WTC11 (cell line): ENCODE measurements at regions not wholly inside any gene's neighbourhood (a gene's known extent, or its start where the extent isn't known, plus 50 kb on each side); places are given as distances from the start of the nearest gene placed in this dataset.

Experiments used
- ATAC-seq: fragments of 200-7000 bp; cut with Tn5 transposase; 2 replicates; pipeline ENCODE4 v1.10.0; 2021; ENCODE audit warnings: mild to moderate bottlenecking, moderate library complexity
- CTCF ChIA-PET: fragments of 300-600 bp; sonication (Branson Sonifier 250); formaldehyde crosslinking; loops from one replicate; lab custom pipeline; 2021; ENCODE audit warnings: antibody characterized with exemption; lab: Charles Lee
- POLR2A ChIA-PET: fragments of 350-600 bp; sonication (Branson Sonifier 250); formaldehyde crosslinking; loops from one replicate; lab custom pipeline; 2021; ENCODE audit warnings: antibody characterized with exemption; lab: Charles Lee
- DNase-seq: peaks from one replicate; pipeline ENCODE4 v3.0.0; 2021; ENCODE audit warnings: low spot score
- H3K27ac Mint-ChIP-seq: 2 replicates; pipeline ENCODE4 v1.8.0; 2021; ENCODE audit warnings: mixed read lengths
- H3K27me3 Mint-ChIP-seq: 2 replicates; pipeline ENCODE4 v1.8.0; 2021; ENCODE audit warnings: low read depth, mild to moderate bottlenecking, moderate library complexity, mixed read lengths
- H3K36me3 Mint-ChIP-seq: 2 replicates; pipeline ENCODE4 v1.8.0; 2021; ENCODE audit warnings: mixed read lengths
- H3K4me1 Mint-ChIP-seq: 2 replicates; pipeline ENCODE4 v1.8.0; 2022; ENCODE audit warnings: mixed read lengths
- H3K4me3 Mint-ChIP-seq: 2 replicates; pipeline ENCODE4 v1.8.0; 2021; ENCODE audit warnings: mild to moderate bottlenecking, moderate library complexity, mixed read lengths
- H3K9me3 Mint-ChIP-seq: 2 replicates; pipeline ENCODE4 v1.8.0; 2021; ENCODE audit warnings: mixed read lengths
- AR ChIP-seq: fragments of 250-450 bp; sonication (Bioruptor Pico); IDR thresholded peaks from 2 replicates; pipeline ENCODE4 v1.9.0; 2021; ENCODE audit warnings: mild to moderate bottlenecking
- ATF3 ChIP-seq: sonication (generic); formaldehyde crosslinking; conservative IDR thresholded peaks from 2 replicates; pipeline ENCODE4 v1.8.1; 2022; ENCODE audit warnings: mild to moderate bottlenecking, missing genetic modification reagents
- ELF4 ChIP-seq: sonication (generic); formaldehyde crosslinking; IDR thresholded peaks from 2 replicates; pipeline ENCODE4 v1.8.1; 2022; ENCODE audit warnings: low read depth, mild to moderate bottlenecking, moderate library complexity, missing genetic modification reagents
- ERG ChIP-seq: fragments of 250-450 bp; sonication (Bioruptor Pico); IDR thresholded peaks from 2 replicates; pipeline ENCODE4 v1.8.0; 2021; ENCODE audit warnings: mild to moderate bottlenecking
- FOXJ3 ChIP-seq: sonication (generic); formaldehyde crosslinking; IDR thresholded peaks from 2 replicates; pipeline ENCODE4 v1.9.0; 2021; ENCODE audit warnings: missing genetic modification reagents, mild to moderate bottlenecking, borderline replicate concordance
- GTF2I ChIP-seq: fragments of 250-450 bp; sonication (Bioruptor Pico); conservative IDR thresholded peaks from 2 replicates; pipeline ENCODE4 v1.4.0; 2021; ENCODE audit warnings: mild to moderate bottlenecking
- HMGXB4 ChIP-seq: sonication (generic); formaldehyde crosslinking; IDR thresholded peaks from 2 replicates; pipeline ENCODE4 v1.8.1; 2023; ENCODE audit warnings: mild to moderate bottlenecking, moderate library complexity, missing genetic modification reagents
- IRF2 ChIP-seq: sonication (generic); formaldehyde crosslinking; IDR thresholded peaks from 2 replicates; pipeline ENCODE4 v1.8.0; 2022; ENCODE audit warnings: low read depth, missing genetic modification reagents, borderline replicate concordance
- JAZF1 ChIP-seq: fragments of 250-450 bp; sonication (Bioruptor Pico); IDR thresholded peaks from 2 replicates; pipeline ENCODE4 v1.9.0; 2021; ENCODE audit warnings: moderate library complexity, mild to moderate bottlenecking, inconsistent platforms
- NR1H2 ChIP-seq: sonication (generic); formaldehyde crosslinking; IDR thresholded peaks from 2 replicates; pipeline ENCODE4 v1.9.0; 2021; ENCODE audit warnings: mild to moderate bottlenecking, moderate library complexity, missing genetic modification reagents
- SOX15 ChIP-seq: fragments of 250-450 bp; sonication (Bioruptor Pico); IDR thresholded peaks from 2 replicates; pipeline ENCODE4 v1.9.0; 2021; ENCODE audit warnings: mild to moderate bottlenecking
- SP1 ChIP-seq: sonication (generic); formaldehyde crosslinking; conservative IDR thresholded peaks from 2 replicates; pipeline ENCODE4 v1.8.1; 2022; ENCODE audit warnings: missing genetic modification reagents
- STAT6 ChIP-seq: sonication (generic); formaldehyde crosslinking; conservative IDR thresholded peaks from 2 replicates; pipeline ENCODE4 v1.8.1; 2023; ENCODE audit warnings: mild to moderate bottlenecking, low read depth, missing genetic modification reagents, moderate library complexity
- USF2 ChIP-seq: sonication (generic); formaldehyde crosslinking; IDR thresholded peaks from 2 replicates; pipeline ENCODE4 v1.8.1; 2023; ENCODE audit warnings: mild to moderate bottlenecking, missing genetic modification reagents, moderate library complexity
- ZBTB43 ChIP-seq: sonication (generic); formaldehyde crosslinking; IDR thresholded peaks from 2 replicates; pipeline ENCODE4 v1.8.1; 2023; ENCODE audit warnings: mild to moderate bottlenecking, missing genetic modification reagents
- ZMAT4 ChIP-seq: fragments of 250-450 bp; sonication (Bioruptor Pico); IDR thresholded peaks from 2 replicates; pipeline ENCODE4 v1.9.0; 2021; ENCODE audit warnings: mild to moderate bottlenecking
- ZNF219 ChIP-seq: sonication (generic); formaldehyde crosslinking; IDR thresholded peaks from 2 replicates; pipeline ENCODE4 v1.8.0; 2023; ENCODE audit warnings: missing genetic modification reagents, mild to moderate bottlenecking, borderline replicate concordance
- ZNF396 ChIP-seq: fragments of 250-450 bp; sonication (Bioruptor Pico); IDR thresholded peaks from 2 replicates; pipeline ENCODE4 v1.8.0; 2021; ENCODE audit warnings: mild to moderate bottlenecking, moderate library complexity, borderline replicate concordance
- ZNF416 ChIP-seq: fragments of 250-450 bp; sonication (Bioruptor Pico); IDR thresholded peaks from 2 replicates; pipeline ENCODE4 v1.9.0; 2021; ENCODE audit warnings: mild to moderate bottlenecking, inconsistent platforms

- Mint-ChIP-seq H3K4me1 (no peaks in the 10 kb centered on the region), H3K27ac (no peak overlapping the region), H3K4me3 (no peak overlapping the region), H3K27me3 (no peaks in the 10 kb centered on the region; the same call in 1 of the 2 replicates), H3K36me3 (no peaks in the 10 kb centered on the region), H3K9me3 (0 out of 2 replicates have a peak, but pooled peaks cover 3% of the 10 kb centered on the region)
- no peak for TF ChIP-seq IRF2
- no peak for TF ChIP-seq NR1H2 (CRISPR knock-in tag)
- no peak for TF ChIP-seq JAZF1 (CRISPR knock-in tag)
- no peak for TF ChIP-seq AR
- no peak for TF ChIP-seq ZNF219 (CRISPR knock-in tag)
- no peak for TF ChIP-seq STAT6 (CRISPR knock-in tag)
- no peak for TF ChIP-seq ZNF416 (CRISPR knock-in tag)
- TF ChIP-seq SOX15 (CRISPR knock-in tag), result no peak
- no peak for TF ChIP-seq ATF3
- TF ChIP-seq HMGXB4 (CRISPR knock-in tag), result no peak
- TF ChIP-seq SP1 (CRISPR knock-in tag), result no peak
- TF ChIP-seq USF2, result no peak
- TF ChIP-seq ELF4 (CRISPR knock-in tag), result no peak
- no peak for TF ChIP-seq ZMAT4 (CRISPR knock-in tag)
- TF ChIP-seq GTF2I (CRISPR knock-in tag), result no peak
- no peak for TF ChIP-seq ZNF396
- TF ChIP-seq ERG, result no peak
- TF ChIP-seq ZBTB43 (CRISPR knock-in tag), result no peak
- no peak for TF ChIP-seq FOXJ3
- ATAC-seq, result no peak
- ChIA-PET POLR2A (interaction anchor here (0.6 kb wide), 1 partner anchor 283 kb away, joined by 3 read pairs; no protein-coding TSS in a partner anchor), CTCF (no interaction called here)
- DNase-seq, result no peak
Measured at GRCh38 chr9:13979941-13980318, 334.0 kb downstream of the NFIB start.
